ENCODE measurements at regions not wholly inside any gene's neighbourhood (a gene's known extent, or its start where the extent isn't known, plus 50 kb on each side); places are given as distances from the start of the nearest gene placed in this dataset.

DNA sequence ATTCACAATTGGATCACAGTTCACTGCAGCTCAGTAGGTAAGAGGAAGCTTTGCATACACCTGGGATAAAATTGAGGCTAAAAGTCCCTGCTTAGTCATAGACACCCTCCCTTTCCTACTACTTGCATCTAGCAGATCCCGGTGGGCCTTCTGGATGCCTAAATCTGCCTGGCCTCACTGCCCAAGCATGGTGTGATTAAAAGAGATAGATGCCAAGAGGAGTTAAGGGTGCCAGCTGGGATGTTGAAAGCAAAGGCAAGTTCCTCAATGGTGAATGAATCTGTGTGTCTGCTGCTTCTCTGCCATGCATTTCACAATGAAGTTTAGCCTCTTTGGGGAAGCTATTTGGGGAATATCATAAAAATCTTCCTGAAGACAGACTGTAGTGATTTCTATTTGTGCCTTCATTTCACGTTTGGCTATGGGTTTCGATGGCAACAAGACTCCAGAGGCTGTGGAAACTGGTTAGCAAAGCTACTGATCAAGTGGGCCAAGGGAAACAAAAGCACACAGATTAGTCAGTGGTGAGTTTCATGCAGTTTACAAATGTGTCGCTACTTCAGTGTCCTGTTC is 534.0 kb downstream of the ANKRD50 start:
- no peaks in the 10 kb centered on the region for H3K9me3 ChIP-seq (ENCODE audit: control insufficient read depth in 2 of 2, insufficient read depth in 1 of 2, low read depth in 1 of 2, low read length in 1 of 2)
- 75 to 82% (median 76%) methylated on average over 4 of the region's 4 CpGs for WGBS, 3 donors
- H3K36me3 ChIP-seq (ENCODE audit: control insufficient read depth in 3 of 3, insufficient read depth in 2 of 3, low read depth in 1 of 3, low read length in 3 of 3), result no peaks in the 10 kb centered on the region
- H3K4me1 ChIP-seq (ENCODE audit: control insufficient read depth in 3 of 3, insufficient read depth in 2 of 3, low read depth in 1 of 3, low read length in 2 of 3), result no peaks in the 10 kb centered on the region
- no peaks in the 10 kb centered on the region for H3K27me3 ChIP-seq (ENCODE audit: control insufficient read depth in 3 of 3, insufficient read depth in 3 of 3, low read length in 3 of 3)
- DNase-seq (no peak), FAIRE-seq (no peak)
- H3K4me3 ChIP-seq (ENCODE audit: low read depth in 1 of 3, low read length in 3 of 3), result no peak overlapping the region
- H3K27ac ChIP-seq (ENCODE audit: low read depth in 1 of 3, low read length in 2 of 3), result no peak overlapping the region

DNA sequence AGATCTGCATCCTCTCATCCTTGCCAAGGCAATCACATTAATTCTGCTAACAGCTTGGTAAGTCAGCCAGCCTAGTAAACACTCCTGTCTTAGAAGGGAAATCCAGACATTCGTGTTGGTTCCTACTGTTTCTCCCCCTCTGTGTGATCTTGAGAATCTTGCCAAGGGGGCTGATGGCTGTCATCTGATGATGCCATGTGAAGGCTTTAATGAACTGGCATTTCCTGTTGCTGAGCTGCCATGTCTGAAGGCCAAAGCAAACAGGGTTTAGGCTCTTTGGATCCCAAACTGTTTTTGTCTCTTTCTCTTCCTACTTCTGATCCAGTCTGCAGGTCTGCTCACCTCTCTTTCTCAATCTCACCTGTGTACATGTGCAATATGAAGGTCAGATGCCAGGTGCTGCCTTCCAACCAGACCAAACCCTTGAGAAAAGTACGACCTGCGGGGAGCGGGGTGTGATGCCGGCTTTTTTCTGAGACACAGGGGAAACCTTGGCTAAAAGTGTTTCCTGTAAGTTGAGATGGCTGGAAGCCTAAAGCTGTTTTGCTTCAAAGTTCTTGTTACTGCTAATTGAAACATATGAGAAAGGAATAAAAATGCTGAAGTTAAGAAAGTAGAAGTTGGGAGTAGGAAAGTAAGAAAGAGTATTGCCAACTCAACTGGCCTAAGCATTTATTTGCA is 532.9 kb downstream of the ANKRD50 start:
- H3K27me3 ChIP-seq (ENCODE audit: control insufficient read depth in 3 of 3, insufficient read depth in 3 of 3, low read length in 3 of 3), result no peaks in the 10 kb centered on the region
- no peaks in the 10 kb centered on the region for H3K4me1 ChIP-seq (ENCODE audit: control insufficient read depth in 3 of 3, insufficient read depth in 2 of 3, low read depth in 1 of 3, low read length in 2 of 3)
- no peaks in the 10 kb centered on the region for H3K36me3 ChIP-seq (ENCODE audit: control insufficient read depth in 3 of 3, insufficient read depth in 2 of 3, low read depth in 1 of 3, low read length in 3 of 3)
- no peaks in the 10 kb centered on the region for H3K9me3 ChIP-seq (ENCODE audit: control insufficient read depth in 2 of 2, insufficient read depth in 1 of 2, low read depth in 1 of 2, low read length in 1 of 2)
- DNase-seq (no peak), FAIRE-seq (no peak)
- no peak overlapping the region for H3K4me3 ChIP-seq (ENCODE audit: low read depth in 1 of 3, low read length in 3 of 3)
- WGBS, 3 donors, result 51 to 56% (median 51%) methylated on average over 5 of the region's 5 CpGs
- H3K27ac ChIP-seq (ENCODE audit: low read depth in 1 of 3, low read length in 2 of 3), result no peak overlapping the region

DNA sequence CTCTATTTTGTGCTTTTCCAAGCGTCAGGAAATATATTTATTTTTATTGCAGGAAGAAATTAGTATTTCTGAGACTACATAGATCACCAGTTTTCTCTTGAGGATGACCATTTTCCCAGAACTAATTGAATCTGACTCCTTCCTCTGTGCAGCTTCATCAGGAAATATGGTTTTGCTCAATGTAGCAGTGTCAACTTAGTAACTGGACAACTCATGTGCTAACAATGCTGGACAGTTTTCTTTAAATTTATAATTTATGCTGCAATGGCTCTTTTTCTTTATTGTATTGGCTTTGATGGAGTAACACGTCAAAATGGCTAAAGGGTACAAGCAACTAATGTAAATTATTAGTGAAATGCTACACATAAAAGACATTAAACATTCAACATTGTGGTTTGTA is 531.5 kb downstream of the ANKRD50 start:
- no peaks in the 10 kb centered on the region for H3K9me3 ChIP-seq (ENCODE audit: control insufficient read depth in 2 of 2, insufficient read depth in 1 of 2, low read depth in 1 of 2, low read length in 1 of 2)
- DNase-seq (no peak), FAIRE-seq (no peak)
- no peak overlapping the region for H3K4me3 ChIP-seq (ENCODE audit: low read depth in 1 of 3, low read length in 3 of 3)
- H3K4me1 ChIP-seq (ENCODE audit: control insufficient read depth in 3 of 3, insufficient read depth in 2 of 3, low read depth in 1 of 3, low read length in 2 of 3), result no peaks in the 10 kb centered on the region
- H3K36me3 ChIP-seq (ENCODE audit: control insufficient read depth in 3 of 3, insufficient read depth in 2 of 3, low read depth in 1 of 3, low read length in 3 of 3), result no peaks in the 10 kb centered on the region
- 68 to 80% (median 70%) methylated on average over 2 of the region's 2 CpGs for WGBS, 3 donors
- H3K27me3 ChIP-seq (ENCODE audit: control insufficient read depth in 3 of 3, insufficient read depth in 3 of 3, low read length in 3 of 3), result no peaks in the 10 kb centered on the region
- no peak overlapping the region for H3K27ac ChIP-seq (ENCODE audit: low read depth in 1 of 3, low read length in 2 of 3)

DNA sequence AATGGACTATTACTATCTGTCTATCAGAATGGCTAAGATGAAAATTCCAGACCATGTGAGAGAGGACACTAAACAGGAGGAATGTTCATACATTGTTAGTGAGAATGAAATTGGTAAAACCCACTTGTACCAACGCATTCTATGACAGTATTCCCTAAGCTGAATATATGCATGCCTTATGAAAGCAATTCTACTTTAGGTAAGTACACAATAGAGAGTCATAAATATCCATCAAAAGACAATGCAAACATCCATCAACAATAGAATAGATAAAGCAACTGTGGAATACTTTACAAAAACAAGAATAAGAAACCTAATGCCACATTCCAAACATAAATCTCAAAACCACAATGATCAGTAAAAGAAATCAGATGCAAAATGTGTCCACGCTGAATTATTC is 529.3 kb downstream of the ANKRD50 start:
- 81 to 92% (median 87%) methylated on average over 2 of the region's 2 CpGs for WGBS, 3 donors
- FAIRE-seq (no peak), DNase-seq (no peak)
- H3K36me3 ChIP-seq (ENCODE audit: control insufficient read depth in 3 of 3, insufficient read depth in 2 of 3, low read depth in 1 of 3, low read length in 3 of 3), result no peaks in the 10 kb centered on the region
- no peaks in the 10 kb centered on the region for H3K4me1 ChIP-seq (ENCODE audit: control insufficient read depth in 3 of 3, insufficient read depth in 2 of 3, low read depth in 1 of 3, low read length in 2 of 3)
- H3K27me3 ChIP-seq (ENCODE audit: control insufficient read depth in 3 of 3, insufficient read depth in 3 of 3, low read length in 3 of 3), result no peaks in the 10 kb centered on the region
- no peak overlapping the region for H3K27ac ChIP-seq (ENCODE audit: low read depth in 1 of 3, low read length in 2 of 3)
- H3K4me3 ChIP-seq (ENCODE audit: low read depth in 1 of 3, low read length in 3 of 3), result no peak overlapping the region
- H3K9me3 ChIP-seq (ENCODE audit: control insufficient read depth in 2 of 2, insufficient read depth in 1 of 2, low read depth in 1 of 2, low read length in 1 of 2), result no peaks in the 10 kb centered on the region

DNA sequence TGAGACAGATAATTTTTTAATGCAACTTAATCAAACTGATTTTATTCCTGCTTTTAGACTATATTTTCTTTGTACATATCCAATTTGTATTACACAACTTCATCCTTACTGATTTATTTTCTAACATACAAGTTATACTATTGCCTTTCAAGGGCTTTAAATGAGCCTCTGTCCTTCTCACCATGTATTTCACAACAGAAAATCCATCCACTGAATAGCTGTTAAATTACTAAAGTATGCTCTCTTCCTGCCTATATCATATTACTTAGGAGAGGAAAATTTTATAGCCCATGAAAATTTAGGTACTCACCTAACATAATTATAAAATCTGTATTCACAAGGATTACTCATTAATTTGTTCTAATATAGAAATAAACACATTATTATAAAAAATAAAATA is 528.6 kb downstream of the ANKRD50 start:
- FAIRE-seq (no peak), DNase-seq (no peak)
- H3K36me3 ChIP-seq (ENCODE audit: control insufficient read depth in 3 of 3, insufficient read depth in 2 of 3, low read depth in 1 of 3, low read length in 3 of 3), result no peaks in the 10 kb centered on the region
- no peaks in the 10 kb centered on the region for H3K4me1 ChIP-seq (ENCODE audit: control insufficient read depth in 3 of 3, insufficient read depth in 2 of 3, low read depth in 1 of 3, low read length in 2 of 3)
- H3K9me3 ChIP-seq (ENCODE audit: control insufficient read depth in 2 of 2, insufficient read depth in 1 of 2, low read depth in 1 of 2, low read length in 1 of 2), result no peaks in the 10 kb centered on the region
- H3K27ac ChIP-seq (ENCODE audit: low read depth in 1 of 3, low read length in 2 of 3), result no peak overlapping the region
- no peak overlapping the region for H3K4me3 ChIP-seq (ENCODE audit: low read depth in 1 of 3, low read length in 3 of 3)
- no peaks in the 10 kb centered on the region for H3K27me3 ChIP-seq (ENCODE audit: control insufficient read depth in 3 of 3, insufficient read depth in 3 of 3, low read length in 3 of 3)

DNA sequence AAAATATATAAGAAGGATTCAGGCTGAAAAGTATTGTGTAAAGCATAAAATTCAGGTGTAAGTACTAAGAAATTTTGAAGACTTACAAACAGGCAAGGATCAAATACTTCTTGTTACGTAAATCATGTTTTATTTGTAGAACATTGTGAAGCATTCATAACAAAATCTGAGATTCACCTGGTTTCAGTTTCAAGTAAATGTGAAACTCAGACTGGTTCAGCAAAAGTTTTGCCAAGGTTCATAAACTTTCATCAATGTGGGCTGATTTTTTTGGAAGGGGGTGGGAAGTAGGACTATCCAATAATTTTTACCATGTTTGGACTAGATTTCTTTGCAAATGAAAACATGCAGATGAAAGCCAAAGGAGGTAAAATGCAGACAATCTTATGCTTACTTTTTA is 527.7 kb downstream of the ANKRD50 start:
- Histone ChIP-seq H3K36me3 (ENCODE audit: control insufficient read depth in 3 of 3, insufficient read depth in 2 of 3, low read depth in 1 of 3, low read length in 3 of 3) (no peaks in the 10 kb centered on the region), H3K4me1 (ENCODE audit: control insufficient read depth in 3 of 3, insufficient read depth in 2 of 3, low read depth in 1 of 3, low read length in 2 of 3) (no peaks in the 10 kb centered on the region), H3K9me3 (ENCODE audit: control insufficient read depth in 2 of 2, insufficient read depth in 1 of 2, low read depth in 1 of 2, low read length in 1 of 2) (no peaks in the 10 kb centered on the region), H3K27ac (ENCODE audit: low read depth in 1 of 3, low read length in 2 of 3) (no peak overlapping the region), H3K27me3 (ENCODE audit: control insufficient read depth in 3 of 3, insufficient read depth in 3 of 3, low read length in 3 of 3) (no peaks in the 10 kb centered on the region), H3K4me3 (ENCODE audit: low read depth in 1 of 3, low read length in 3 of 3) (no peak overlapping the region)
- FAIRE-seq (no peak), DNase-seq (no peak)
- WGBS, 3 donors, result 79 to 86% (median 83%) methylated on average over 1 of the region's 1 CpG

DNA sequence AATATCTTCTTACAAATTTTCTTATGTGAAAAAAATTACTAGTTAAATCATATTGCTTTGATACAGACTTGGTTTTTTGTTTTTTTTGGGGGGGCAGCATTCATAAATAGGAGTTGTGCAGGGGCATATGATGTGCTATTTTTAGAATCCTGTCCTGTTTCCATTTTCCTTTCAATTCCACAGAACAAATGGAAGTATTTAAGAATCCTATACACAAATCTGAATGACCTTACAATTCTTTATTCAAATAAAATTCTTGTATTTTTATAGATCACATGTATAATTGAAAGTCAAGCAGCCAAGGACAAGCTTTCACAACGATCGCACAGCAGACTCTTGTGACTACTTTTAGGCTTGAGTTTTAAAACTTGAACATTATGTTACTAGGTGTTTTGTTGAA is 523.9 kb downstream of the ANKRD50 start:
- DNase-seq (no peak), FAIRE-seq (no peak)
- WGBS, 3 donors, result 78 to 93% (median 92%) methylated on average over 2 of the region's 2 CpGs
- no peaks in the 10 kb centered on the region for H3K4me1 ChIP-seq (ENCODE audit: control insufficient read depth in 3 of 3, insufficient read depth in 2 of 3, low read depth in 1 of 3, low read length in 2 of 3)
- no peaks in the 10 kb centered on the region for H3K27me3 ChIP-seq (ENCODE audit: control insufficient read depth in 3 of 3, insufficient read depth in 3 of 3, low read length in 3 of 3)
- no peak overlapping the region for H3K27ac ChIP-seq (ENCODE audit: low read depth in 1 of 3, low read length in 2 of 3)
- H3K36me3 ChIP-seq (ENCODE audit: control insufficient read depth in 3 of 3, insufficient read depth in 2 of 3, low read depth in 1 of 3, low read length in 3 of 3), result no peaks in the 10 kb centered on the region
- H3K4me3 ChIP-seq (ENCODE audit: low read depth in 1 of 3, low read length in 3 of 3), result no peak overlapping the region
- peaks cover 0 to 4% of the 10 kb centered on the region in 2 donors for H3K9me3 ChIP-seq (ENCODE audit: control insufficient read depth in 2 of 2, insufficient read depth in 1 of 2, low read depth in 1 of 2, low read length in 1 of 2)

DNA sequence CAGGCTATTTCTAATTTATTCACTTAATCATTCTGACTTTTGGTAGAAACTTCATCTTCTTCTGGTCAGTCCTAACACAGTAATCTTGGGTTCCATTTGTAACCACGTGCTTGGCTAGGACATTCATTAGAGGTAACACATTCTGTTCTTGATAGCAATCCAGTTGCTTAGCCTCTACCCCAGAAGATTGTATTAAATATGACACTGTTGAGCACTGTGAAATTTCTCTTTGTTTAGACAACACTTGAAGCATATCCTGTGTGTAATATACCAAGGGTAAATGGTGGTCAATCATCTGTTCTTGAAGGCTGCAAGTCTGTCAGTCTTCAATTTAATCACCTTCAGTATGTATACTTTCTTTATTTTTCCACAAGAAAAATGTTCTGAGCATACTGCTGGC is 523.0 kb downstream of the ANKRD50 start:
- WGBS, 3 donors, result 56 to 70% (median 67%) methylated on average over 1 of the region's 1 CpG

DNA sequence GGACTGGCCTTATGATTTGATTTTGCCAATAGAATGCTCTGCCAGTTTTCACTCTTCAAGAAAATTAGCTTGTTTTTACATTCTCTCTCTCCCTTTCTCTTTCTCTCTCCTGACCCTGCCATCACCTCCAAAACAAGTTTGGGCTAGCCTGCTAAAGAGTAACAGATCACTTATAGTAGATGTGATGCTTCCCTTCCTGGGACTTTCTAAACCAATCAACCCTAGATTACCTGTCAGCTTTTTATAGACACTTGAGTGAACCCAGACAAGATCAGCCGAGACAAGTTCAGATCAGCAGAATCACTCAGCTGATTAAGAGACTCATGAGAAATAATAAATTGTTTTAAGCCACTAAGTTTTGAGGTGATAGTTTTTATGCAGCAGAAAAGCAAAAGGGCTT is 521.2 kb downstream of the ANKRD50 start:
- DNase-seq (no peak), FAIRE-seq (no peak)
- H3K27me3 ChIP-seq (ENCODE audit: control insufficient read depth in 3 of 3, insufficient read depth in 3 of 3, low read length in 3 of 3), result no peaks in the 10 kb centered on the region
- H3K9me3 ChIP-seq (ENCODE audit: control insufficient read depth in 2 of 2, insufficient read depth in 1 of 2, low read depth in 1 of 2, low read length in 1 of 2), result peaks cover 0 to 4% of the 10 kb centered on the region in 2 donors
- H3K27ac ChIP-seq (ENCODE audit: low read depth in 1 of 3, low read length in 2 of 3), result no peak overlapping the region
- WGBS, 3 donors, result 88 to 91% (median 91%) methylated on average over 1 of the region's 1 CpG
- H3K36me3 ChIP-seq (ENCODE audit: control insufficient read depth in 3 of 3, insufficient read depth in 2 of 3, low read depth in 1 of 3, low read length in 3 of 3), result no peaks in the 10 kb centered on the region
- no peaks in the 10 kb centered on the region for H3K4me1 ChIP-seq (ENCODE audit: control insufficient read depth in 3 of 3, insufficient read depth in 2 of 3, low read depth in 1 of 3, low read length in 2 of 3)
- no peak overlapping the region for H3K4me3 ChIP-seq (ENCODE audit: low read depth in 1 of 3, low read length in 3 of 3)

More for the DNA sequence above, 523.0 kb downstream of the ANKRD50 start:
- no peak overlapping the region for H3K27ac ChIP-seq (ENCODE audit: low read depth in 1 of 3, low read length in 2 of 3)
- DNase-seq, result no peak
- peaks cover 0 to 4% of the 10 kb centered on the region in 2 donors for H3K9me3 ChIP-seq (ENCODE audit: control insufficient read depth in 2 of 2, insufficient read depth in 1 of 2, low read depth in 1 of 2, low read length in 1 of 2)
- H3K4me3 ChIP-seq (ENCODE audit: low read depth in 1 of 3, low read length in 3 of 3), result no peak overlapping the region
- no peak for FAIRE-seq
- H3K4me1 ChIP-seq (ENCODE audit: control insufficient read depth in 3 of 3, insufficient read depth in 2 of 3, low read depth in 1 of 3, low read length in 2 of 3), result no peaks in the 10 kb centered on the region
- H3K36me3 ChIP-seq (ENCODE audit: control insufficient read depth in 3 of 3, insufficient read depth in 2 of 3, low read depth in 1 of 3, low read length in 3 of 3), result no peaks in the 10 kb centered on the region
- H3K27me3 ChIP-seq (ENCODE audit: control insufficient read depth in 3 of 3, insufficient read depth in 3 of 3, low read length in 3 of 3), result no peaks in the 10 kb centered on the region

Measured in small intestine (tissue), 7 donors.